ENCODE measurements at regions not wholly inside any gene's neighbourhood (a gene's known extent, or its start where the extent isn't known, plus 50 kb on each side); places are given as distances from the start of the nearest gene placed in this dataset.

GRCh38 chr9:15058236-15058635 lies 148.0 kb upstream of the FREM1 start (continued):
- TF ChIP-seq GTF2F1 (IDR thresholded peaks at IDR 0.05; ENCODE audit: borderline replicate concordance, low read depth, low read length) (no peak), SAP30 (IDR thresholded peaks at IDR 0.05; ENCODE audit: insufficient read depth, insufficient replicate concordance, low read length) (no peak)
